Transverse colon (tissue), 4 donors: ENCODE measurements at regions not wholly inside any gene's neighbourhood (a gene's known extent, or its start where the extent isn't known, plus 50 kb on each side); places are given as distances from the start of the nearest gene placed in this dataset.

Source experiments
- POLR2A ChIP-seq: fragments of 450-650 bp; IDR thresholded peaks from one replicate; pipeline ENCODE4 v1.6.1; 2016; ENCODE audit warnings: antibody characterized with exemption, mild to moderate bottlenecking, moderate library complexity
- POLR2AphosphoS5 ChIP-seq, 3 donors: sonication (generic); formaldehyde crosslinking; IDR thresholded peaks; one replicate each; pipeline ENCODE4 v1.6.1; 2016; ENCODE audit warnings: antibody characterized with exemption in 3 of 3
- TF ChIP-seq, protein P1 (sequence below), 5 experiments: fragments of 200-600 bp in 3 of 5; fragments of 450-650 bp in 2 of 5; sonication (generic) in 3 of 5; IDR thresholded peaks; 1 replicate in 2 of 5; 2 replicates in 3 of 5; pipeline ENCODE4 v1.5.1; 2016 to 2017; ENCODE audit warnings: antibody characterized with exemption in 5 of 5, inconsistent platforms in 3 of 5, mild to moderate bottlenecking in 2 of 5, moderate library complexity in 1 of 5

DNA sequence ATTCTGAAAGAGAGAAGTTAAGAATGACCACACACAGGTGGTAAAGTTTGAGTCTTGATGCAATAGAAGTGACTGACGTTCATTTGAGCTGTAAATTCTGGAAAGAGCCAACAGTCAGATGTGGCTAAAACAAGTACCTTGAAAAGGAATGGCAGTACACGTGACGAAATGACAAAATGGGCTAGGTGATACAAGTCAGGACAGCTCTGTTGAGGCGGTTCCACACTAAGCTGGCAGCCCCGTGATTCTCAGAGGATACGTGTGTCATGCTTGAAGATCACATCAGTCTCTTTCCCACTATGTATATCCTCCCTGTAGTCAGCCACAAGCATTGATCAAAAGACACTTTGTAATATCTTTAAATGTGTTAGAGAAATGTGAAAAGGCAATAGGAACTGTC, 881.3 kb upstream of the ADGRL2 start:
- TF ChIP-seq POLR2A (no peak), POLR2AphosphoS5 (IDR thresholded peaks at IDR 0.05) (no peak)
- TF ChIP-seq, protein P1, sequence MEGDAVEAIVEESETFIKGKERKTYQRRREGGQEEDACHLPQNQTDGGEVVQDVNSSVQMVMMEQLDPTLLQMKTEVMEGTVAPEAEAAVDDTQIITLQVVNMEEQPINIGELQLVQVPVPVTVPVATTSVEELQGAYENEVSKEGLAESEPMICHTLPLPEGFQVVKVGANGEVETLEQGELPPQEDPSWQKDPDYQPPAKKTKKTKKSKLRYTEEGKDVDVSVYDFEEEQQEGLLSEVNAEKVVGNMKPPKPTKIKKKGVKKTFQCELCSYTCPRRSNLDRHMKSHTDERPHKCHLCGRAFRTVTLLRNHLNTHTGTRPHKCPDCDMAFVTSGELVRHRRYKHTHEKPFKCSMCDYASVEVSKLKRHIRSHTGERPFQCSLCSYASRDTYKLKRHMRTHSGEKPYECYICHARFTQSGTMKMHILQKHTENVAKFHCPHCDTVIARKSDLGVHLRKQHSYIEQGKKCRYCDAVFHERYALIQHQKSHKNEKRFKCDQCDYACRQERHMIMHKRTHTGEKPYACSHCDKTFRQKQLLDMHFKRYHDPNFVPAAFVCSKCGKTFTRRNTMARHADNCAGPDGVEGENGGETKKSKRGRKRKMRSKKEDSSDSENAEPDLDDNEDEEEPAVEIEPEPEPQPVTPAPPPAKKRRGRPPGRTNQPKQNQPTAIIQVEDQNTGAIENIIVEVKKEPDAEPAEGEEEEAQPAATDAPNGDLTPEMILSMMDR (IDR thresholded peaks at IDR 0.05), result no peak
